Ascending aorta (tissue), 2 donors: ENCODE measurements at regions not wholly inside any gene's neighbourhood (a gene's known extent, or its start where the extent isn't known, plus 50 kb on each side); places are given as distances from the start of the nearest gene placed in this dataset.

Experiments
- DNase-seq, 2 donors: peaks; one replicate each; pipeline ENCODE4 v3.0.0-alpha.2; 2019; ENCODE audit warnings: low spot score in 2 of 2
- H3K27ac ChIP-seq, 2 donors: fragments of 200-600 bp; sonication (generic); one replicate each; pipeline ENCODE4 v1.5.1; 2016 to 2017; ENCODE audit warnings: mild to moderate bottlenecking in 1 of 2
- H3K27me3 ChIP-seq: fragments of 200-600 bp; sonication (generic); one replicate; pipeline ENCODE4 v1.5.1; 2017
- H3K36me3 ChIP-seq, 2 donors: fragments of 200-600 bp; sonication (generic); one replicate each; pipeline ENCODE4 v1.5.1; 2016
- H3K4me1 ChIP-seq, 2 donors: fragments of 200-600 bp; sonication (generic); one replicate each; pipeline ENCODE4 v1.5.1; 2016 to 2017; ENCODE audit warnings: mild to moderate bottlenecking in 1 of 2
- H3K4me3 ChIP-seq, 2 donors: fragments of 200-600 bp; sonication (generic); one replicate each; pipeline ENCODE4 v1.5.1; 2016 to 2017; ENCODE audit warnings: mild to moderate bottlenecking in 1 of 2
- H3K9me3 ChIP-seq, 2 donors: fragments of 200-600 bp; sonication (generic); one replicate each; pipeline ENCODE4 v1.5.1; 2016
- intact Hi-C: fragments of 100-400 bp; cut with DNase I; formaldehyde crosslinking; loops from one replicate; pipeline ENCODE4 v1.15.1; 2023
- TF ChIP-seq, protein P1 (sequence below), 3 experiments: fragments of 200-600 bp in 2 of 3; fragments of 450-650 bp in 1 of 3; sonication (generic) in 2 of 3; IDR thresholded peaks; one replicate each; pipeline ENCODE4 v1.5.1; 2016 to 2019; ENCODE audit warnings: antibody characterized with exemption in 3 of 3, mild to moderate bottlenecking in 1 of 3, moderate library complexity in 1 of 3

DNA sequence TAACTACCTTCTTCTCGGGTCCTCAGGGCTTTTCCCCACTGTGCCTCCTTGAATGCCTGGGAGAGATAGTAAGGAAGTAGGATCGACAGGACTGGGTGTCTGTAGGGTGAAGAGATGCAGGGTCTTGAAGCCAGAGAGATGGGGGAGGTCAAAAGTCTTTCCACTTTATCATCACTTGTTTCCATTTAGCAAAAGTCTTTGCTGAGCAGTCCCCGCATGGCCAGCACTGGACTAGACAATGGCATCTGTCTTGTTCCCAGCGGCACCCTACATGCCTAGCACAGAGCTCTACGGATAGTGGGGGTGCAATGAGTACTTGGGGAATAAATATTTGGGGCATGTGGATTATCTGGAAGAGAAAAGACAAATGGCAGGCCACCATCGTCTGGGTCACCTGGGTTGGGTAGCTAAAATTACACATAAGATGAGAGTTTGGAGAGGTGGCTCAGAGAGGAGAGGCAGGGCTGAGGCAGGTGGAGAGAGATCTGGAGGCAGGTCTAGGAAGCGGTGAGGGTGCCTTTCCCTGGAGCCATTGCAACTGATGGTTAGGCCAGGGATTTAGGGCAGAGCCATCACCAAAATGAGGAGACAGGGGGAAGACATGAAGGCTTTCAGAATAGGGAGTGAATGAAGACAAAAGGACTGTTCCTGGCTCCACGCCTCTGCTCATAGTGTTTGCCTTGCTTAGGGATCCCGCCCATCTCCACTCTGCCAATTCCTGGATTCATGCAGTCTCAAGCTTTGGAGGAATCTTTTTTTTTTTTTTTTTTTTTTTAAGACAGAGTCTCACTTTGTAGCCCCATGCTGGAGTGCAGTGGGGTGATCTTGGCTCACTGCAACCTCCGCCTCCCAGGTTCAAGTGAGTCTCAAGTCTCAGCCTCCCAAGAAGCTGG lies 250.8 kb upstream of the KLF4 start:
- intact Hi-C loops, result no loop called here
- no peaks in the 10 kb centered on the region for H3K27me3 ChIP-seq
- peak in 1 of 2 donors; percentile 68 for DNase-seq
- H3K4me3 ChIP-seq, result no peak overlapping the region
- H3K9me3 ChIP-seq, result no peaks in the 10 kb centered on the region
- peak overlapping the region; percentile 77 to 87 for H3K27ac ChIP-seq
- H3K4me1 ChIP-seq, result peaks cover 4 to 20% of the 10 kb centered on the region in 2 donors
- TF ChIP-seq, protein P1, sequence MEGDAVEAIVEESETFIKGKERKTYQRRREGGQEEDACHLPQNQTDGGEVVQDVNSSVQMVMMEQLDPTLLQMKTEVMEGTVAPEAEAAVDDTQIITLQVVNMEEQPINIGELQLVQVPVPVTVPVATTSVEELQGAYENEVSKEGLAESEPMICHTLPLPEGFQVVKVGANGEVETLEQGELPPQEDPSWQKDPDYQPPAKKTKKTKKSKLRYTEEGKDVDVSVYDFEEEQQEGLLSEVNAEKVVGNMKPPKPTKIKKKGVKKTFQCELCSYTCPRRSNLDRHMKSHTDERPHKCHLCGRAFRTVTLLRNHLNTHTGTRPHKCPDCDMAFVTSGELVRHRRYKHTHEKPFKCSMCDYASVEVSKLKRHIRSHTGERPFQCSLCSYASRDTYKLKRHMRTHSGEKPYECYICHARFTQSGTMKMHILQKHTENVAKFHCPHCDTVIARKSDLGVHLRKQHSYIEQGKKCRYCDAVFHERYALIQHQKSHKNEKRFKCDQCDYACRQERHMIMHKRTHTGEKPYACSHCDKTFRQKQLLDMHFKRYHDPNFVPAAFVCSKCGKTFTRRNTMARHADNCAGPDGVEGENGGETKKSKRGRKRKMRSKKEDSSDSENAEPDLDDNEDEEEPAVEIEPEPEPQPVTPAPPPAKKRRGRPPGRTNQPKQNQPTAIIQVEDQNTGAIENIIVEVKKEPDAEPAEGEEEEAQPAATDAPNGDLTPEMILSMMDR (IDR thresholded peaks at IDR 0.05), result no peak
- no peaks in the 10 kb centered on the region for H3K36me3 ChIP-seq

DNA sequence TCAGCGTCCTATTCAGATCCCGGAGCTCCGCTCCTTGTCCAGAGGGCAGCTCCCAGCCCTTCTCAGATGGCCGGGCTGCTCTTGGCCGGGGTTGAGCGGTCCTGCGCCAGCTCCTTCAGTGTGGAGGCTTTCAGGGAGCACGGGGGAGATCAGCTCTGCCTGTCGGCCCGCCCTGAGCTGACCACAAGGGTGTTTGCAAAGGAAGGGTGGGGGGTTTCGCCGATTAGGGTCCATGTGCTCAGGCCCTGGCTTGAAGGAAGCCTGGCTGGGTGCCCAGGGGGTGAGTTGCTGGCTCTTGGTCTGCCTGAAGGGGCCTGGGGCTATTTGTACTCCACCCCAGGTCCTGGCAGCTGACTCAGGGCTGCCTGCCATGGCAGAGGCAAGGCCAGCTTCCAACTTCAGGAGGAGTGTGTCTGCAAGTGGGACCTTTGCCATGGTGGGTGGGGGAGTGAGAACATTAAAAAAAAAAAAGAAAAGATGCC lies 250.1 kb upstream of the KLF4 start:
- TF ChIP-seq, protein P1 (IDR thresholded peaks at IDR 0.05), result no peak
- peak overlapping the region; percentile 77 to 87 for H3K27ac ChIP-seq
- peaks cover 4 to 25% of the 10 kb centered on the region in 2 donors for H3K4me1 ChIP-seq
- H3K36me3 ChIP-seq, result no peaks in the 10 kb centered on the region
- H3K9me3 ChIP-seq, result no peaks in the 10 kb centered on the region
- H3K27me3 ChIP-seq, result no peaks in the 10 kb centered on the region
- DNase-seq, result peak in 1 of 2 donors; percentile 83
- intact Hi-C loops, result loop anchor here (10.0 kb wide), 1 partner anchor 705 kb away; no protein-coding TSS in a partner anchor
- peak overlapping the region in 1 of 2 donors; percentile 22 for H3K4me3 ChIP-seq

DNA sequence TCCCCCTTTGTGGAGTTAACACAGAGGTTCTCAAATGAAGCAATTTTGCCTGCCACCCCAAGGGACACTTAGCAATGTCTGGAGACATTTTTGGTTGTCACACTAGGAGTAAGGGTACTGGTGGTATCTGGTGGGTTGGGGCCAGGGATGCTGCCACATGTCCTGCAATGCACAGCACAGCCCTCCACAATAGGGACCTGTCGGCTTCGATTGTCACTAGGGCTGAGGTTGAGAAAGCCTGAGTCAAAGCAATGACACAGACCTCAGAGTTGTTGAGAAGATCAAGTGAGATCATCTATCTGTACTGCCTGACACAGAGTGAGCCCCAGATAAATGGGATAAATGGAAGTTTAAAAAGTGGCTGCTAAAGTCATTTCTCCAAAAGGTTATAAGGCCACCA lies 249.2 kb upstream of the KLF4 start:
- Histone ChIP-seq H3K27me3 (no peaks in the 10 kb centered on the region), H3K4me3 (no peak overlapping the region), H3K4me1 (peaks cover 4 to 32% of the 10 kb centered on the region in 2 donors), H3K27ac (peak overlapping the region; percentile 77 to 87), H3K36me3 (no peaks in the 10 kb centered on the region), H3K9me3 (no peaks in the 10 kb centered on the region)
- TF ChIP-seq, protein P1 (IDR thresholded peaks at IDR 0.05), result no peak
- intact Hi-C loops, result loop anchor here (10.0 kb wide), 1 partner anchor 706 kb away; no protein-coding TSS in a partner anchor
- no peak for DNase-seq

DNA sequence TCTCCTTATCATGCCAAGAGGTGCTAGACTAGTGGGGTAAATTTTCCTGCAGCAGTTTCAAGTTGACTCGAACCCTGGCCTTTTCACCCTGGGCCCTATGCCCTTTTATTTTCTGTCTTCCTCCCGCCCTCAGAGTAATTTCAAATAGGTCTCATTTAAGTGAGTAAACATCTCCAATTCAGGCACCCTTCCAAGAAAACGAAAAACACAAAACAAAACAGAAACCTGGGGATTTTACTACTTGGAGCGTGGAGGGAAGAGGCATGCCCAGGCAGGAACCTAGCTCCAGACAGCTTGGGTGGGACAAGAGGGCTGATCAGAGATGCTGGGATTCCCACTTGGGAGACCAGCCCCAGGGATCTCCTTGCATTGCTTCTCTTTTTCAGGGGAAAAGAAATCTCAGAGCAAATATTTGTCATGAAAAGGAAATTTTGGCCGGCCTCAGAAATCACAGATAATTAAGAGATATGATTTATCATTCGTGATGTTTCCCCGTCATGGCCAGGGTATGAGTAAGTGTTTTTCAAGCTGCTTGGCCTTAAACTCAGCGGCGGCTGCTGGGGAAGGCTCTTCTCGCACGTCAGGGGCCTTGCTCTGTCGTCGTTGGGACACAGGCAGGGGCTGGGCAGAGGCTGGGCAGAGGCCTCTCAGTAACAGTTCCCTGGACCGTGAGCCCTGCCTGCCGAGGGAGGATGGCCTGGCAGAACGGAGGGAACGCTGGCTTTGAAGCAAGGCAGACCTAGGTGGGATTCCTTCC lies 248.6 kb upstream of the KLF4 start:
- peak in 1 of 2 donors; percentile 80 for DNase-seq
- Histone ChIP-seq H3K9me3 (no peaks in the 10 kb centered on the region), H3K4me1 (peaks cover 4 to 36% of the 10 kb centered on the region in 2 donors), H3K27ac (peak overlapping the region; percentile 77 to 87), H3K27me3 (no peaks in the 10 kb centered on the region), H3K36me3 (no peaks in the 10 kb centered on the region), H3K4me3 (no peak overlapping the region)
- intact Hi-C loops, result loop anchor here (10.0 kb wide), 1 partner anchor 707 kb away; no protein-coding TSS in a partner anchor
- TF ChIP-seq, protein P1 (IDR thresholded peaks at IDR 0.05), result no peak

DNA sequence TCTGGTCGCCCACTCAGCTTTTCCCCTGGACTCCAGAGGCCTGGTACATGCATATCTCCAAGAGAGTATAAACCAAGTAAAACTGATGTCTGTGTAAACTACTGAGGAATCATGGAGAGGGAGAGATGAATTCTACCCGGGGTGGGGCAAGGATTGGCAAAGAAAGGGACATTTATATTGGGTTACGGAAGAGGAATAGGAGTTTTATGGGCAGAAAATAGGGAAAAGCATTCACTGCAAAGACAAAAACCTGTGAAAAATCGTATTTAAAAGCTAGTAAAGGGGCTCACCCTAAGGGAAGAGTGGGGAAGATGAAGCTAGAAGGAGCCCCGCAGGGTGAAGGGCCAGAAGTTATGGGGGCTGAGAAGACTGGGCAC lies 248.0 kb upstream of the KLF4 start:
- H3K4me1 ChIP-seq, result peaks cover 4 to 34% of the 10 kb centered on the region in 2 donors

More for the DNA sequence above, 248.0 kb upstream of the KLF4 start:
- no peak overlapping the region for H3K4me3 ChIP-seq
- TF ChIP-seq, protein P1 (IDR thresholded peaks at IDR 0.05), result no peak
- H3K36me3 ChIP-seq, result no peaks in the 10 kb centered on the region
- peak overlapping the region in 1 of 2 donors; percentile 77 for H3K27ac ChIP-seq
- H3K9me3 ChIP-seq, result no peaks in the 10 kb centered on the region
- H3K27me3 ChIP-seq, result no peaks in the 10 kb centered on the region
- intact Hi-C loops, result loop anchor here (10.0 kb wide), 1 partner anchor 707 kb away; no protein-coding TSS in a partner anchor
- no peak for DNase-seq
